Mesendoderm (in vitro differentiated cells): ENCODE measurements at regions not wholly inside any gene's neighbourhood (a gene's known extent, or its start where the extent isn't known, plus 50 kb on each side); places are given as distances from the start of the nearest gene placed in this dataset.

Experiments used
- DNase-seq: peaks from one replicate; pipeline ENCODE4 v3.0.0; 2013
- H2AK5ac ChIP-seq: 2 replicates; pipeline ENCODE4 v1.6.1; 2013; ENCODE audit warnings: low read length, inconsistent platforms
- H2BK120ac ChIP-seq: 2 replicates; pipeline ENCODE4 v1.6.1; 2013; ENCODE audit warnings: low read depth, mild to moderate bottlenecking, low read length, moderate library complexity, mixed read lengths
- H2BK15ac ChIP-seq: replicated peaks from 2 replicates; pipeline ENCODE4 v1.6.1; 2013; ENCODE audit warnings: low read depth, mild to moderate bottlenecking, moderate library complexity
- H2BK5ac ChIP-seq: 2 replicates; pipeline ENCODE4 v1.6.1; 2013; ENCODE audit warnings: low read length, inconsistent platforms
- H3K18ac ChIP-seq: 2 replicates; pipeline ENCODE4 v1.6.1; 2013; ENCODE audit warnings: mild to moderate bottlenecking, low read length, mixed read lengths
- H3K23ac ChIP-seq: one replicate; pipeline ENCODE4 v1.6.1; 2013; ENCODE audit warnings: low read length
- H3K27ac ChIP-seq: 2 replicates; pipeline ENCODE4 v1.5.1; 2013; ENCODE audit warnings: low read depth, mild to moderate bottlenecking, inconsistent platforms, low read length, moderate library complexity
- H3K27me3 ChIP-seq: 2 replicates; pipeline ENCODE4 v1.6.1; 2013; ENCODE audit warnings: low read length, control low read depth, mild to moderate bottlenecking, inconsistent platforms; ENCODE audit not compliant: insufficient read depth, poor library complexity
- H3K36me3 ChIP-seq: 2 replicates; pipeline ENCODE4 v1.6.1; 2013; ENCODE audit warnings: low read length, inconsistent platforms; ENCODE audit not compliant: control insufficient read depth, insufficient read depth
- H3K4ac ChIP-seq: one replicate; pipeline ENCODE4 v1.6.1; 2013; ENCODE audit warnings: low read depth, mild to moderate bottlenecking, low read length, moderate library complexity
- H3K4me1 ChIP-seq: 2 replicates; pipeline ENCODE4 v1.6.1; 2013; ENCODE audit warnings: low read depth, low read length, inconsistent platforms; ENCODE audit not compliant: control insufficient read depth
- H3K4me2 ChIP-seq: 2 replicates; pipeline ENCODE4 v1.6.1; 2013; ENCODE audit warnings: low read length
- H3K4me3 ChIP-seq: 2 replicates; pipeline ENCODE4 v1.5.1; 2013; ENCODE audit warnings: mild to moderate bottlenecking, low read length
- H3K56ac ChIP-seq: one replicate; pipeline ENCODE4 v1.6.1; 2013; ENCODE audit warnings: low read length
- H3K79me1 ChIP-seq: 2 replicates; pipeline ENCODE4 v1.6.1; 2013; ENCODE audit warnings: low read length, inconsistent platforms
- H3K79me2 ChIP-seq: 2 replicates; pipeline ENCODE4 v1.6.1; 2013; ENCODE audit warnings: mild to moderate bottlenecking, low read length; ENCODE audit not compliant: control insufficient read depth, insufficient read depth
- H3K9ac ChIP-seq: 2 replicates; pipeline ENCODE4 v1.6.1; 2013; ENCODE audit warnings: low read length, inconsistent platforms
- H4K5ac ChIP-seq: one replicate; pipeline ENCODE4 v1.6.1; 2013; ENCODE audit warnings: low read length
- H4K8ac ChIP-seq: one replicate; pipeline ENCODE4 v1.6.1; 2013; ENCODE audit warnings: low read depth, mild to moderate bottlenecking, control low read depth, low read length, moderate library complexity
- WGBS: extraction: QIAGEN DNeasy Blood & Tissue Kit; methylation state at CpG from one replicate; pipeline ENCODE4 v1.1.7; 2013; ENCODE audit warnings: low lambda C conversion rate, missing lambda C conversion rate; ENCODE audit not compliant: insufficient coverage; ENCODE audit errors: extremely low coverage; 5-methylcytosine and 5-hydroxymethylcytosine counted together

- Histone ChIP-seq H3K18ac (no peak overlapping the region), H3K9ac (no peak overlapping the region), H3K79me1 (no peaks in the 10 kb centered on the region), H2BK120ac (no peak overlapping the region), H3K36me3 (no peaks in the 10 kb centered on the region), H3K56ac (no peak overlapping the region), H2BK15ac (no peak overlapping the region), H3K27me3 (no peaks in the 10 kb centered on the region), H3K4ac (no peak overlapping the region), H3K4me2 (no peak overlapping the region), H2BK5ac (no peak overlapping the region), H3K4me3 (no peak overlapping the region), H4K5ac (no peak overlapping the region), H3K4me1 (no peaks in the 10 kb centered on the region), H3K23ac (no peak overlapping the region), H4K8ac (no peak overlapping the region), H3K27ac (no peak overlapping the region), H2AK5ac (no peak overlapping the region), H3K79me2 (no peaks in the 10 kb centered on the region)
- WGBS, result no CpG with 5 or more reads among the region's 2 CpGs
- no peak for DNase-seq
Measured at GRCh38 chr5:174810796-174811195, 86.4 kb downstream of the MSX2 start.

- H3K27me3 ChIP-seq, result no peaks in the 10 kb centered on the region
- no peak overlapping the region for H4K8ac ChIP-seq
- H3K4me2 ChIP-seq, result no peak overlapping the region
- no peak overlapping the region for H3K18ac ChIP-seq
- H3K36me3 ChIP-seq, result no peaks in the 10 kb centered on the region
- no peak overlapping the region for H4K5ac ChIP-seq
- H2AK5ac ChIP-seq, result no peak overlapping the region
- no peak overlapping the region for H2BK5ac ChIP-seq
- H3K4me1 ChIP-seq, result no peaks in the 10 kb centered on the region
- no peaks in the 10 kb centered on the region for H3K79me2 ChIP-seq
- no CpG with 5 or more reads among the region's 4 CpGs for WGBS
- H3K4me3 ChIP-seq, result no peak overlapping the region
- H3K23ac ChIP-seq, result no peak overlapping the region
- no peak overlapping the region for H3K27ac ChIP-seq
- no peak overlapping the region for H3K9ac ChIP-seq
- H3K4ac ChIP-seq, result no peak overlapping the region
- H2BK120ac ChIP-seq, result no peak overlapping the region
- H3K56ac ChIP-seq, result no peak overlapping the region
- H2BK15ac ChIP-seq, result no peak overlapping the region
- peak; percentile 45 for DNase-seq
- H3K79me1 ChIP-seq, result no peaks in the 10 kb centered on the region
Measured at GRCh38 chr5:174807471-174807870, 83.1 kb downstream of the MSX2 start.

- no peak for DNase-seq
Measured at GRCh38 chr5:174806729-174807128, 82.3 kb downstream of the MSX2 start.

GRCh38 chr5:174801798-174802197, 77.4 kb downstream of the MSX2 start:
- Histone ChIP-seq H3K79me2 (no peaks in the 10 kb centered on the region), H3K9ac (no peak overlapping the region), H4K5ac (no peak overlapping the region), H3K56ac (no peak overlapping the region), H3K27me3 (no peaks in the 10 kb centered on the region), H3K23ac (no peak overlapping the region), H3K4me3 (no peak overlapping the region), H3K18ac (no peak overlapping the region), H2AK5ac (no peak overlapping the region), H3K4ac (no peak overlapping the region), H3K4me2 (no peak overlapping the region), H4K8ac (no peak overlapping the region), H3K79me1 (no peaks in the 10 kb centered on the region), H2BK5ac (no peak overlapping the region), H2BK120ac (no peak overlapping the region), H3K4me1 (no peaks in the 10 kb centered on the region), H3K36me3 (no peaks in the 10 kb centered on the region), H3K27ac (no peak overlapping the region), H2BK15ac (no peak overlapping the region)
- DNase-seq, result no peak
- WGBS, result no CpG with 5 or more reads among the region's 2 CpGs

More at GRCh38 chr5:174806729-174807128, 82.3 kb downstream of the MSX2 start:
- Histone ChIP-seq H2BK120ac (peak overlapping the region; percentile 75), H2BK15ac (no peak overlapping the region), H3K27me3 (no peaks in the 10 kb centered on the region), H3K23ac (no peak overlapping the region), H3K79me2 (no peaks in the 10 kb centered on the region), H3K79me1 (no peaks in the 10 kb centered on the region), H3K36me3 (no peaks in the 10 kb centered on the region), H3K9ac (no peak overlapping the region), H3K4me3 (no peak overlapping the region), H4K8ac (no peak overlapping the region), H4K5ac (no peak overlapping the region), H2AK5ac (no peak overlapping the region), H3K4me1 (no peaks in the 10 kb centered on the region), H2BK5ac (no peak overlapping the region), H3K4ac (no peak overlapping the region), H3K4me2 (no peak overlapping the region), H3K56ac (no peak overlapping the region), H3K27ac (no peak overlapping the region), H3K18ac (no peak overlapping the region)
- no CpG with 5 or more reads among the region's 5 CpGs for WGBS

GRCh38 chr5:174800435-174800834, 76.1 kb downstream of the MSX2 start:
- DNase-seq, result no peak
- Histone ChIP-seq H4K5ac (no peak overlapping the region), H3K79me1 (no peaks in the 10 kb centered on the region), H3K27me3 (no peaks in the 10 kb centered on the region), H3K36me3 (no peaks in the 10 kb centered on the region), H2BK15ac (no peak overlapping the region), H3K56ac (no peak overlapping the region), H3K23ac (no peak overlapping the region), H3K4me1 (no peaks in the 10 kb centered on the region), H4K8ac (no peak overlapping the region), H3K9ac (no peak overlapping the region), H3K18ac (no peak overlapping the region), H2BK5ac (no peak overlapping the region), H3K4me2 (no peak overlapping the region), H3K79me2 (no peaks in the 10 kb centered on the region), H2AK5ac (no peak overlapping the region), H3K27ac (no peak overlapping the region), H3K4ac (no peak overlapping the region), H3K4me3 (no peak overlapping the region), H2BK120ac (no peak overlapping the region)

- Histone ChIP-seq H2BK120ac (no peak overlapping the region), H3K79me2 (no peaks in the 10 kb centered on the region), H3K4me2 (no peak overlapping the region), H3K4me3 (no peak overlapping the region), H3K4me1 (peaks cover 5% of the 10 kb centered on the region), H2AK5ac (no peak overlapping the region), H3K36me3 (no peaks in the 10 kb centered on the region), H3K27me3 (no peaks in the 10 kb centered on the region), H4K5ac (no peak overlapping the region), H3K79me1 (no peaks in the 10 kb centered on the region), H3K23ac (no peak overlapping the region), H2BK15ac (no peak overlapping the region), H3K56ac (no peak overlapping the region), H3K4ac (no peak overlapping the region), H3K9ac (no peak overlapping the region), H3K18ac (no peak overlapping the region), H4K8ac (no peak overlapping the region), H2BK5ac (no peak overlapping the region), H3K27ac (no peak overlapping the region)
- no CpG with 5 or more reads among the region's 8 CpGs for WGBS
- DNase-seq, result no peak
Measured at GRCh38 chr5:174799121-174799520, 74.7 kb downstream of the MSX2 start.
